Natural killer cell treated with Interleukin-12 subunit alpha and Interleukin-12 subunit beta and Interleukin-15 and Interleukin-18, amount 100 ng/mL, for 72 hours (primary cell): ENCODE measurements at regions not wholly inside any gene's neighbourhood (a gene's known extent, or its start where the extent isn't known, plus 50 kb on each side); places are given as distances from the start of the nearest gene placed in this dataset.
"Not testable (repeated sequence)": the region's sequence is repeated elsewhere in the genome, so short reads cannot be mapped to it uniquely, and the experiment has no call there.

Source experiments
- ATAC-seq, 2 donors: fragments of 150-1000 bp; cut with Tn5 transposase in 1 of 2; sonication (Bioruptor Pico), chemical (Tn5 transposase) in 1 of 2; 2 replicates each; pipeline ENCODE4 v1.10.0; 2021
- DNase-seq: peaks from one replicate; pipeline ENCODE4 v3.0.0; 2022; ENCODE audit warnings: low spot score
- H3K27ac Mint-ChIP-seq, 2 donors: 1 replicate in 1 of 2; 2 replicates in 1 of 2; pipeline ENCODE4 v1.8.0; 2022; ENCODE audit warnings: mixed read lengths in 2 of 2, mild to moderate bottlenecking in 1 of 2, moderate library complexity in 1 of 2
- H3K27me3 Mint-ChIP-seq, 2 donors: 1 replicate in 1 of 2; 2 replicates in 1 of 2; pipeline ENCODE4 v1.8.0; 2022; ENCODE audit warnings: mixed read lengths in 2 of 2
- H3K36me3 Mint-ChIP-seq: one replicate; pipeline ENCODE4 v1.8.0; 2022; ENCODE audit warnings: mixed read lengths
- H3K4me1 Mint-ChIP-seq, 2 donors: 1 replicate in 1 of 2; 2 replicates in 1 of 2; pipeline ENCODE4 v1.8.0; 2022; ENCODE audit warnings: low read depth in 2 of 2, mixed read lengths in 2 of 2, mild to moderate bottlenecking in 1 of 2
- H3K4me3 Mint-ChIP-seq: one replicate; pipeline ENCODE4 v1.8.0; 2022; ENCODE audit warnings: mixed read lengths
- H3K9me3 Mint-ChIP-seq: 2 replicates; pipeline ENCODE4 v1.8.0; 2022; ENCODE audit warnings: mixed read lengths

GRCh38 chr6:137581019-137581707 is 87.0 kb upstream of the OLIG3 start:
- no peaks in the 10 kb centered on the region for H3K36me3 Mint-ChIP-seq
- ATAC-seq = no peak
- no peaks in the 10 kb centered on the region for H3K4me1 Mint-ChIP-seq
- H3K4me3 Mint-ChIP-seq = no peak overlapping the region
- no peaks in the 10 kb centered on the region for H3K9me3 Mint-ChIP-seq
- no peak for DNase-seq
- no peak overlapping the region for H3K27ac Mint-ChIP-seq
- peaks cover 8 to 11% of the 10 kb centered on the region in 2 donors for H3K27me3 Mint-ChIP-seq

- not testable (repeated sequence) for H3K9me3 Mint-ChIP-seq, H3K36me3 Mint-ChIP-seq, DNase-seq, ATAC-seq, H3K27ac Mint-ChIP-seq, H3K4me1 Mint-ChIP-seq, H3K4me3 Mint-ChIP-seq
- H3K27me3 Mint-ChIP-seq = peaks cover 8 to 11% of the 10 kb centered on the region in 2 donors
These were observed 89.3 kb upstream of the OLIG3 start for GRCh38 chr6:137583519-137583918.

GRCh38 chr6:137588472-137588871 is 94.3 kb upstream of the OLIG3 start:
- Mint-ChIP-seq H3K27ac (peak overlapping the region in 1 of 2 donors; percentile 44), H3K9me3 (peaks cover 12% of the 10 kb centered on the region), H3K36me3 (peaks cover 22% of the 10 kb centered on the region), H3K4me1 (peaks cover 9 to 16% of the 10 kb centered on the region in 2 donors), H3K27me3 (peaks cover 19 to 28% of the 10 kb centered on the region in 2 donors), H3K4me3 (no peak overlapping the region)
- DNase-seq (no peak), ATAC-seq (no peak)

GRCh38 chr6:137589067-137589848 is 95.1 kb upstream of the OLIG3 start:
- Mint-ChIP-seq H3K9me3 (peaks cover 15% of the 10 kb centered on the region), H3K36me3 (peaks cover 24% of the 10 kb centered on the region), H3K27me3 (peaks cover 23 to 31% of the 10 kb centered on the region in 2 donors), H3K27ac (peak overlapping the region; percentile 5 to 44), H3K4me3 (peak overlapping the region; percentile 3), H3K4me1 (peaks cover 9 to 16% of the 10 kb centered on the region in 2 donors)
- DNase-seq = peak; percentile 74
- peak; percentile 97 to 100 for ATAC-seq

- Mint-ChIP-seq H3K4me3 (no peak overlapping the region), H3K4me1 (peaks cover 9 to 16% of the 10 kb centered on the region in 2 donors), H3K27ac (no peak overlapping the region), H3K27me3 (peaks cover 34 to 46% of the 10 kb centered on the region in 2 donors), H3K9me3 (peaks cover 18% of the 10 kb centered on the region), H3K36me3 (peaks cover 27% of the 10 kb centered on the region)
- no peak for ATAC-seq
- DNase-seq = no peak
These were observed 96.5 kb upstream of the OLIG3 start for GRCh38 chr6:137590684-137591083.

- Mint-ChIP-seq H3K36me3 (peaks cover 5% of the 10 kb centered on the region), H3K4me3 (no peak overlapping the region), H3K4me1 (no peaks in the 10 kb centered on the region), H3K27ac (no peak overlapping the region), H3K9me3 (no peaks in the 10 kb centered on the region), H3K27me3 (peaks cover 31 to 41% of the 10 kb centered on the region in 2 donors)
- no peak for DNase-seq
- ATAC-seq = no peak
These were observed 107.3 kb upstream of the OLIG3 start for GRCh38 chr6:137601471-137601870.

GRCh38 chr6:137602313-137603197 is 108.4 kb upstream of the OLIG3 start:
- no peak for ATAC-seq
- Mint-ChIP-seq H3K36me3 (peaks cover 5% of the 10 kb centered on the region), H3K4me1 (no peaks in the 10 kb centered on the region), H3K27me3 (peaks cover 35 to 43% of the 10 kb centered on the region in 2 donors), H3K9me3 (no peaks in the 10 kb centered on the region), H3K27ac (no peak overlapping the region), H3K4me3 (no peak overlapping the region)
- DNase-seq = no peak

GRCh38 chr6:137610702-137611101 is 116.5 kb upstream of the OLIG3 start:
- no peak for DNase-seq
- Mint-ChIP-seq H3K36me3 (no peaks in the 10 kb centered on the region), H3K4me1 (no peaks in the 10 kb centered on the region), H3K27me3 (peaks cover 18 to 25% of the 10 kb centered on the region in 2 donors), H3K27ac (no peak overlapping the region), H3K4me3 (no peak overlapping the region), H3K9me3 (no peaks in the 10 kb centered on the region)
- ATAC-seq = no peak

- DNase-seq (no peak), ATAC-seq (no peak)
- Mint-ChIP-seq H3K27ac (no peak overlapping the region), H3K36me3 (no peaks in the 10 kb centered on the region), H3K9me3 (no peaks in the 10 kb centered on the region), H3K27me3 (peaks cover 31 to 33% of the 10 kb centered on the region in 2 donors), H3K4me3 (no peak overlapping the region), H3K4me1 (no peaks in the 10 kb centered on the region)
These were observed 129.1 kb upstream of the OLIG3 start for GRCh38 chr6:137623293-137623692.

GRCh38 chr6:137625100-137625661 is 131.0 kb upstream of the OLIG3 start:
- H3K4me1 Mint-ChIP-seq = no peaks in the 10 kb centered on the region
- no peaks in the 10 kb centered on the region for H3K36me3 Mint-ChIP-seq
- no peak overlapping the region for H3K4me3 Mint-ChIP-seq
- ATAC-seq (no peak), DNase-seq (no peak)
- H3K9me3 Mint-ChIP-seq = no peaks in the 10 kb centered on the region
- peaks cover 23 to 29% of the 10 kb centered on the region in 2 donors for H3K27me3 Mint-ChIP-seq
- no peak overlapping the region for H3K27ac Mint-ChIP-seq

GRCh38 chr6:137625808-137626207 is 131.6 kb upstream of the OLIG3 start:
- H3K27me3 Mint-ChIP-seq = peaks cover 23 to 29% of the 10 kb centered on the region in 2 donors
- DNase-seq (no peak), ATAC-seq (no peak)
- H3K4me1 Mint-ChIP-seq = no peaks in the 10 kb centered on the region
- H3K4me3 Mint-ChIP-seq = no peak overlapping the region
- no peaks in the 10 kb centered on the region for H3K36me3 Mint-ChIP-seq
- H3K27ac Mint-ChIP-seq = no peak overlapping the region
- no peaks in the 10 kb centered on the region for H3K9me3 Mint-ChIP-seq

- no peak overlapping the region for H3K4me3 Mint-ChIP-seq
- no peak for ATAC-seq
- no peaks in the 10 kb centered on the region for H3K36me3 Mint-ChIP-seq
- H3K9me3 Mint-ChIP-seq = no peaks in the 10 kb centered on the region
- no peak for DNase-seq
- no peaks in the 10 kb centered on the region for H3K4me1 Mint-ChIP-seq
- peaks cover 15 to 16% of the 10 kb centered on the region in 2 donors for H3K27me3 Mint-ChIP-seq
- H3K27ac Mint-ChIP-seq = no peak overlapping the region
These were observed 136.5 kb upstream of the OLIG3 start for GRCh38 chr6:137630666-137631065.

GRCh38 chr6:137631323-137631722 is 137.1 kb upstream of the OLIG3 start:
- DNase-seq = no peak
- H3K27me3 Mint-ChIP-seq = peaks cover 11 to 12% of the 10 kb centered on the region in 2 donors
- H3K36me3 Mint-ChIP-seq = no peaks in the 10 kb centered on the region
- H3K27ac Mint-ChIP-seq = no peak overlapping the region
- no peak for ATAC-seq
- no peaks in the 10 kb centered on the region for H3K9me3 Mint-ChIP-seq
- no peak overlapping the region for H3K4me3 Mint-ChIP-seq
- no peaks in the 10 kb centered on the region for H3K4me1 Mint-ChIP-seq
